GM18861 (cell line): ENCODE measurements at regions not wholly inside any gene's neighbourhood (a gene's known extent, or its start where the extent isn't known, plus 50 kb on each side); places are given as distances from the start of the nearest gene placed in this dataset.
"Not testable (repeated sequence)": the region's sequence is repeated elsewhere in the genome, so short reads cannot be mapped to it uniquely, and the experiment has no call there.

ENCODE experiments used
- ATAC-seq: cut with Tn5 transposase; IDR thresholded peaks from one replicate; pipeline ENCODE4 v1.9.1; 2021; ENCODE audit not compliant: unreplicated experiment

GRCh38 chr5:106397700-106398099 lies 1273.0 kb downstream of the EFNA5 start:
- ATAC-seq: no peak

DNA sequence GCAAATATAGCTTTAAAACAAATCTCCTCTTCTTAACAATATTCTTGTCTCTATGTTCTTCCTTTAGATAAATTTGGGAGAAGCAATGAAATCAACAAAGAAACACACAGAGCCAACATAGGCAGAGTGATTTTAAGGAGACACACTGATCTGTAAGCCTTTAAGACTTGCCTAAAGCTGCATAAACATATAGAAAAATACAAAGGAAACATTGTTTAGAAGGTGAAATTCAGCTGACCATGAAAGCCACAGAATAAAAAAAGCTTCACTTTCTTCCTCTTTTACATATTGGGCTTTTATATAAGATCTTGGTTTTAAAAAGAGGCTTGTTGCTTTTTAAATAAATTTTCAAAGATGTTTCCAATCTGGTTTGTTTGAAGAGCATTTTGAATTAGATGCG lies 1277.5 kb downstream of the EFNA5 start:
- ATAC-seq: no peak

- ATAC-seq: no peak
These were observed 1278.0 kb downstream of the EFNA5 start for GRCh38 chr5:106392766-106393165.

GRCh38 chr5:106387767-106388166 lies 1283.0 kb downstream of the EFNA5 start:
- ATAC-seq: not testable (repeated sequence)

- no peak for ATAC-seq
These were observed 1284.5 kb downstream of the EFNA5 start for GRCh38 chr5:106386287-106386686.

- ATAC-seq: no peak
These were observed 1290.0 kb downstream of the EFNA5 start for GRCh38 chr5:106380736-106381135.

DNA sequence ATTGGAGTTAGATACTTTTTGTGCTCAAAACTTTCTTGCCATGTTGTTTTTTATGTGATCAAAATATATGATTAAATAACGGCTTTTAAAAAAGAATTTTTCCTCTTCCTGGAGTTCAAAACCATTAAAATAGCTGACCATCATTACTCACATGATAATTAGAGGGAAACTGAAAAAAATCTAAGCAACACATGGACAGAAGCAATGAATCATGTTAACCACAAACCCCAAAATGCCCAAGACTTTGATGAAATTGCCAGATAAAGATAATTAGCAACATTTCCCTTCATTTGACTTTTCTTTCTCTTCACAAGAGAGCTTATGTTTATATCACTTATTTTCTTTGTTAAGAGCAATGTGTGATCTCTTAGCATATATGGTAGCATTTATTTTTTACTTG lies 1294.2 kb downstream of the EFNA5 start:
- ATAC-seq: no peak

DNA sequence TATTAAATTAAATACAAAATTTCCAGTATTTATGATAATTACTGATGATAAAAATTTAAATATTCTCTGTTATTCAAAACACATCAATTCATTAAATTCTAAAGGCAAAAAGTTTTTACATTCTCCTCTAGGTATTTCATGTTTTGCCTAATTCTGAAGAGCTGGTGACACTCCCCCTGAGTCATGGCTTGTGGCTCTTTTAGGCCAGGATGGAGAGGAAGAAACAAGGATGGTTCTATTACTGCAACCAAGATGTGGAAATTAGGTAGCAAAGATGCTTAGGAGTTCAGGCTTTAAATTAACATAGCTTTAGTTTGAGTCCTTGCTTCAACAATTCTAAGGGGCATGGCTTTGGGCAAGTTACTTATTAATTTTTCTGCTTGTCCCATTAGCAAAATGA lies 1295.8 kb downstream of the EFNA5 start:
- no peak for ATAC-seq

DNA sequence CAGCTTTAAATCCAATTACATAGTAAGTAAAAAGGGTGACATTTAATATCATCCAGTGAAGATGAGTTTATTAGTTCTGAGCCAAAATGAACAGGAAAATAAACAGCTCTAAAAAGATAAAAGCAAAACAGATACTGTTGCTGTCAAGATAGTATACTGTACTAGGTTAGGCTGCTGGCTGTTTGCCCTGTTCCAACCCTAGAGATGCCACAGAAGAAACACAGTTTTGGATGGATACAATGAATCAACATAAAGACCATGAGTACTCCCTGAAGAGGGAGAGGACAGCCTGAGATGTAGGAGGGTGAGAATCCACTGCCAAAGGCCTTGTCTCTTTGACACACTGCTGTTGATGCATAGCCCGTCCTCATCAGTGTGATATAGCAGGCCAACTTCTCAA lies 1302.7 kb downstream of the EFNA5 start:
- no peak for ATAC-seq

DNA sequence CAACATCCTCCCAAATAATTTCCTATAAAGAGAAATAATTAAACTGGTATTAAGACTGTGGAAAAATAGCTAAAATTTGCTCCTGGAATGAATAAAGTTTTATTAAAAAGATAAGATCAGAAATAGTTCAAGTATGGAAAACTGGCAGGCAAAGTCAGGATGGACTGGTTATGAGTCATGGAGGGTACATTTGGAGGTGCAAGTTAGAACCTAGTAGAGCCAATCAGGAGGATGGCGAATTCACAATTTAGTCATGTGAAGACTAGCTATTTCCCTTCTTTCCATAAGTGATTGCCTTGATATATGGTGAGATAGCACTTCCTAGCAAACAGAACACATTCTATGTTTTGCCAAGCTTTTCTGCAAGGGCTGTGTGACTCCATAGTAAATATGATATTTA lies 1303.5 kb downstream of the EFNA5 start:
- no peak for ATAC-seq

GRCh38 chr5:106363578-106363977 lies 1307.2 kb downstream of the EFNA5 start:
- ATAC-seq: no peak

GRCh38 chr5:106361905-106362304 lies 1308.8 kb downstream of the EFNA5 start:
- ATAC-seq: no peak

- no peak for ATAC-seq
These were observed 1339.3 kb downstream of the EFNA5 start for GRCh38 chr5:106331415-106331814.

DNA sequence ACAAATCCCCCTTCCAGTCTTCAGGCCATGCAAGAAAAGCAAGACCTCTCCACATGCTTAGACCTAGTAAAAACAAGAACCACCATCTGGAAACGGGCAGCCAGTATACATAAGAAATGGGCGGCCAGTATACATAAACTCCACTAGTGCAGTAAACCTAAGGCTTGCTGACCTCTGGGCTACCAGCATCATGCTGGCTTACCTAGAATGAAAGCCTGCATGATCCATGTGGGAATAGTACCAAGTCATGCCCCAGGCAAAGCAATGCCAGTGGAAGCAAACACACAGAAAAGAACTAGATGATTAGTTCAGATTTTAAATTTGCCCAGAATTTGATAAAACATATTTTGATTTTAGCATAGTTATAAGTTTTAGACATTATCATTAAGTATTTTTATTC lies 1346.4 kb downstream of the EFNA5 start:
- ATAC-seq: no peak

- no peak for ATAC-seq
These were observed 1349.5 kb downstream of the EFNA5 start for GRCh38 chr5:106321242-106321641.

DNA sequence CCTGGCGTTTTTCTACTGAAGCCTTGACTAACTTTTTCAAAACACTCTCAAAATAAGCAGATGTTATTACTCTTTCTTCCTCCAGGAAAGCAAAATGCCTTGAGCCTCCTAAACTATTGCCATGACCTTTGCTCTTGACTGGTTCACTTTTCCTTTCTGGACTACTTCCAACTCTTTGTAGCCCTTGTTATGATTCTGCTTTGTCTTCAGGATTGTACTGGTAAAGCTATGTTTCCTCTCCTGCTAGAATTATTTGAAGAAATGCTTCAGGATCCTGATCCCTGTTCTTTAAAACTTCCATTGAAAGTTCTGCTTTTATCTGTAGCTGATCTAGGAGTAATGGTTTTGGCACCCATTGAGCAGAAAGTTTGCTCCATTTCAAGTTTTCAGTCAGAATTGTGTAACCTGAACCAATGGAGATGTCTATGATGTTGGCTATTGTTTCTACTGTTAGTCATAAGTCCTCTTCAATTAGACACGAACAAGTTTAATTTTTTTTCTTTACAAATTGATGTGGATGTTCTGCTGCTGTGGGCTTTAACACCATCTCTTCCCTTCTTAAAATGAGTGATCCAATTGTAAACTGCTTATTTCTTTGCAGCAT lies 1356.4 kb downstream of the EFNA5 start:
- no peak for ATAC-seq

DNA sequence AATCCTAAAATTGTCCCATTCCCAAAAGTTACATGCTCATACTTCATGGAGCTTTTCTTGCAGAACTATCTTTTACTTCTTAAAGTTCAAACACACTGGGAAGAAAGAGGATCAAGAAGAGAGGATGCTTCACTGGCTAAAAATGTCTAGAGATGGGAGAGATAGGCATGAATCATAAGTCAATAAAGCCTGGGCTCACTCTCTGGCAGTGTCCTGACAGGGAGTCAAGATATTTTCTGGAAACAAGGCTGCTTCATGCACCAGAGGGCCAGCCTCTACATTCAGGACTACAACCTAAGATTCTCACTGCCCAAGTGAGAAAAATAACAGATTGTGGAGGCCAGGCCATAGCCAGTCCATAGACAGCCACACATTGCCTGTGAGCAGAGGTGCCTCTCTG lies 1358.4 kb downstream of the EFNA5 start:
- no peak for ATAC-seq

DNA sequence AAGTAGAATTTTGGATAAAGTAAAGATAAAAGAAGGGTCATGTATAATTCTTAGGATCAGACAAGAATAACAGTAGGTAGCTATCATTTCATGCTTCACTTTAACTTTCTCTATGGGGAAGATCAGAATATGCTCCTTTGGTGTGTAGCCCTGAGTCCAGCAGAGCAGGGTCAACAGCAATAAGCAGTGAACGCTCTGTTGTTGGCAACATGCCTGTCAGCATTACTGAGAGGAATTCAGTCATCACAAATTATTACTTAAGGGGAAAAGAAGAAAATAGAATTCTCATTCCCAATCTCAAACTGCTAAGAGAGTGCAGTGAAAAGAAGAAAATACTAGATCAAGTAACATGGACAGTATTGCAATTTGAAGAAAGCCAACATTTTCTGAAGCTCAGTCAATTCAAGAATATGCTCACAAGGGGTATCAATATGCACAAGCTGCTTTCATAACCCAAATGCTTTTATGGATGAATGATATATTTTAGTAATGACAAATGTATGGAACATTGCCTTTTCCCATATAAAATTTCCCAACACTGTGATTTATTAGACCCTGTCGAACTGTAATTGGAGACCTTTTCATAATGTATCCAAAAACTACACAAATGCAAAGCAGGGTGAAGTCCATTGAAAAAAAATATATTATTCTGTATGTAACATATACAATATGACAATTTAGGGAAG lies 1359.4 kb downstream of the EFNA5 start:
- no peak for ATAC-seq

- ATAC-seq: no peak
These were observed 1363.5 kb downstream of the EFNA5 start for GRCh38 chr5:106307265-106307664.

GRCh38 chr5:106306313-106307028 lies 1364.3 kb downstream of the EFNA5 start:
- no peak for ATAC-seq

GRCh38 chr5:106303911-106304310 lies 1366.8 kb downstream of the EFNA5 start:
- no peak for ATAC-seq

- no peak for ATAC-seq
These were observed 1378.1 kb downstream of the EFNA5 start for GRCh38 chr5:106292654-106293053.
